ACC112 (cell line): ENCODE measurements at regions not wholly inside any gene's neighbourhood (a gene's known extent, or its start where the extent isn't known, plus 50 kb on each side); places are given as distances from the start of the nearest gene placed in this dataset.

ENCODE experiments used
- H2AFZ ChIP-seq: fragments of 200-600 bp; sonication (generic); one replicate; pipeline ENCODE4 v1.6.0; 2017; ENCODE audit warnings: antibody characterized with exemption, low read length; ENCODE audit not compliant: unreplicated experiment
- H3K27ac ChIP-seq: fragments of 200-600 bp; sonication (generic); 2 replicates; pipeline ENCODE4 v1.5.1; 2014; ENCODE audit warnings: low read depth, mild to moderate bottlenecking, antibody characterized with exemption, low read length, moderate library complexity
- H3K27me3 ChIP-seq: fragments of 200-600 bp; sonication (generic); 2 replicates; pipeline ENCODE4 v1.6.1; 2014; ENCODE audit warnings: mild to moderate bottlenecking, antibody characterized with exemption, low read length, moderate library complexity, mixed read lengths; ENCODE audit not compliant: insufficient read depth
- H3K36me3 ChIP-seq: fragments of 200-600 bp; sonication (generic); 2 replicates; pipeline ENCODE4 v1.6.1; 2016; ENCODE audit warnings: mild to moderate bottlenecking, antibody characterized with exemption, low read length, moderate library complexity, mixed read lengths; ENCODE audit not compliant: insufficient read depth
- H3K4me1 ChIP-seq: fragments of 200-600 bp; sonication (generic); one replicate; pipeline ENCODE4 v1.6.1; 2016; ENCODE audit warnings: low read length, mixed read lengths; ENCODE audit not compliant: insufficient read depth, unreplicated experiment, control insufficient read depth
- H3K4me3 ChIP-seq: fragments of 200-600 bp; sonication (generic); 2 replicates; pipeline ENCODE4 v1.5.1; 2014; ENCODE audit warnings: mild to moderate bottlenecking, low read depth, low read length
- H3K79me2 ChIP-seq: fragments of 200-600 bp; sonication (generic); one replicate; pipeline ENCODE4 v1.6.0; 2016; ENCODE audit warnings: low read length; ENCODE audit not compliant: control insufficient read depth, unreplicated experiment, insufficient read depth

DNA sequence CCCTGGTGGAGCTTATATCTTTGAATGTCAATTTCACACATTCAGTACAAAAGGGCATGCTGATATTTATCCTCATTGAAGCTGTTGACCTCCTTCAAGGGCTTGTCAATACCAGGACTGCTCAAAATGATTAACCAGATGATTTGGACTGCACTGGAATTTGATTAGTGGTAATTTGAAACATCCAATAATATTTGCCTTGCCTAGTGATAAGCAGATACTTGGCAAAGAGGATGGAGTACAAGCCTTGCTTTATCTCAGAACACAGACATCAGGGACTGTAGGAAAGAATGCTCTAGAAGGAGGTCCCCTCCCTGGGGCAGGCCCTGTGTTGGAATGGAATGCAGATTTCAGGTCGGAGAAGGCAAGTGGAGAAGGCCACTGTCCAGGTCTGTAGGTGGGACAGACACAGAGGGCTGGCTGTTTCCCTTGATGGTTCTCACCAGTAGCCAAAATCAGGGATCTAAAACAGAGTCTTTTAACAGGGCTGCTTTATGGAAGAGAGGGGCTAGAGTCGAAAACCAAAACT lies 64.8 kb upstream of the ZNF648 start:
- no peak overlapping the region for H2AFZ ChIP-seq
- H3K27ac ChIP-seq: no peak overlapping the region
- no peaks in the 10 kb centered on the region for H3K4me1 ChIP-seq
- peaks cover 5% of the 10 kb centered on the region; the same call in 1 of the 2 replicates for H3K27me3 ChIP-seq
- no peaks in the 10 kb centered on the region for H3K36me3 ChIP-seq
- H3K4me3 ChIP-seq: no peak overlapping the region
- no peaks in the 10 kb centered on the region for H3K79me2 ChIP-seq

DNA sequence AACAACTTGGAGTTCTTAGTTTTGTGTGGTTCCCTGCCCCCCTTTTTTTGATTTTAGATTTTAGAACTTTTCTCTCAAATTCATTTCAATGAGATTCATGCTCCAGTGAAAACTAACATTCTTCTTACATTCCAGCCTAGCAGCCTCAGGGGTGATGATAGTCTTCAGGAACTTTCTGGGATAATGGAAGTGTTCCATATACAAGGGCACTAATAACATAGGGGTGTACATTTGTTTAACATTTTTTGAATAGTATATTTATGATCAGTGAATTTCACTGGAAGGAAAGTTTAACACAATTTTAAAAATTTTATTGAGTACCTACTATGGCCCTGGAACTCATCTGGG lies 61.4 kb upstream of the ZNF648 start:
- Histone ChIP-seq H3K27ac (no peak overlapping the region), H3K4me3 (no peak overlapping the region), H3K79me2 (no peaks in the 10 kb centered on the region), H2AFZ (no peak overlapping the region), H3K27me3 (peaks cover 5% of the 10 kb centered on the region; the same call in 1 of the 2 replicates), H3K36me3 (no peaks in the 10 kb centered on the region), H3K4me1 (no peaks in the 10 kb centered on the region)

DNA sequence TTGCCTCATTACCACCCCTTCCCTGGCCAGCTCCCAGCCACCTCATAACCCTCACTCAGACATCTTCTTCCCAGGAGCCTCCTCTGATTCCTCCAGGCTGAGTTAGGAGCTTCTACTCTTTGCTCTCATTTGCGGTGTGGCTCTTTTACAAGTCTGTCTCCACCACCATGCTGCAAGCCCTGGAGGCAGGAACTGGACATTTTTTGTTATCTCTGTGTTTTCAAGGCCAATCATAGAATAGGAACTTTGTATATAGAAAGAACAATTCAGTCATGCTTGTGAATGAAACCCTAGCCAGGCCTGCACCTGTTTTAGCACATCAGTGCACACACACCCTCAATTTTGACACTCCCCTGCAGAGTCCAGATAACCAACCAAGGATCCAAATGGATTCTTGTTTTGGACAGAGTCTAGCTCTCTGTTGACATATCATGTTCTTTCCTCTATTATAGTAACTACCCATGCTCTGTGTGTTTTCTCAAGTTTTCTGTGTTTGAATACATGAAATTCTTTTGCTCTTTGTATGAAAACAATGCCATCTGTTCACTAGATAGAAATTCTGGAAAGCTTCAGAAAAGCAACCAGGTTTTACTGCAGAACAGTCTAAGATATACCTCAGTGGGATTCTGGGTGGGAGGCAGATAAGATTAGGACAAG lies 60.9 kb upstream of the ZNF648 start:
- H3K4me1 ChIP-seq: no peaks in the 10 kb centered on the region
- peaks cover 5% of the 10 kb centered on the region; the same call in 1 of the 2 replicates for H3K27me3 ChIP-seq
- H3K27ac ChIP-seq: no peak overlapping the region
- no peak overlapping the region for H3K4me3 ChIP-seq
- no peaks in the 10 kb centered on the region for H3K36me3 ChIP-seq
- no peaks in the 10 kb centered on the region for H3K79me2 ChIP-seq
- H2AFZ ChIP-seq: no peak overlapping the region

DNA sequence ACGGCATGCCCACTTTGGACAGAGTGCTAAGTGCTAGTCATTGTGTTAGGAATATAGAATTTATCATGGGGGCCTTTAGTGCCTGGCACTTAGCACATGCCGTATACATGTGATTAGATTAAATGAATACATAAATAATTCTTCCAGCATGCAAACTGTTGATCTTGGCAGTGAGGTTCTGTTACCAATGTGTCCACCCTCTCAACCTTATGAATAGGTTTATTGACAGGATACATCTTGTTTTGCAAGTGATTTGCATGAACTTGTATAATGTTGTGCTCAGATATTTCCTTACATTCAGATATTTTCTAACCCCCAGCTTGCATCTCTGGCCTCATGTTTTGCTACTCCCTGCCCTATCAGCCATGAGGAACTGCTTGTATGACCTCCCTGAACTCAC lies 60.3 kb upstream of the ZNF648 start:
- Histone ChIP-seq H3K36me3 (no peaks in the 10 kb centered on the region), H3K27me3 (0 out of 2 replicates have a peak, but pooled peaks cover 5% of the 10 kb centered on the region), H3K4me3 (no peak overlapping the region), H3K79me2 (no peaks in the 10 kb centered on the region), H3K4me1 (no peaks in the 10 kb centered on the region), H3K27ac (no peak overlapping the region), H2AFZ (no peak overlapping the region)

DNA sequence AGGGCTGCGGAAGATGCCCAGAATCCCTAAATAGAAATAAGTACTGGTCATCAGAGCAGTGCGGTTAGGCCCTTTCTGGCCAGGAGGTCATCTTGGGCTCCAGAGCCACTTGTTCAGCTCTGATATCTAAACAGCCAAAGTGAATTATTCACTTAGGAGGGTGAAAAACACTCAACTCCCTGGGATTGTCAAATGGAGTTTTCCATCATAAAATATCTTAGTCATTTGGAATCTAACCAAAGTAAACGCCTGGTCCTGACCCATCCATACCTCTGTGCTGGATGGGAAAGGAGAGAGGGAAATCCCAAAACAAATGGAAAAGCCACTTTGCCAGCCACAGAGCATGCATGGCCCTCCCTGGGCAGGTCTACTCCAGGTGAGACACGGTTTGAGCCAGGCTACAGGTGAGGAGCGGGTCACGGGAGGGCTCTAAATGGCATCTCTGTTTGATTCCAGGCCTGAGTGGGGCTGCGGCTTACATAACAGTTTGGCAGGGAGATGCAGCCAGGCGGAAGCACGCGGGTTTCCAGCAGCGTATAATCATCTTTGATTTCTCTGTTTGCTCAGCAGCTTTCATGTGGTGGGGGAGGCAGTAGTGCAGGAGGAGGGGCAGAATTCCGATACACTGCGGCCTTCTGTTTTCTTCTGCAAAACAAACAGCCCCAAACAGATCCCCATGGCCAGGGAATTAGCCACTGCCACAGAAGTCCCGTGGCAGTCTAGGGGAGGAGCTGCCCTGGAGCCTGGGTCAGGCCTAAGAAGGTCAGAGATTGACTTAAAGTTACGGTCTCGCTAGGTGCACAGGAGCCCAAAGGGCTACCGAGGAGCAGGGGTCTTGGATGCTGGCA lies 59.1 kb upstream of the ZNF648 start:
- H3K4me1 ChIP-seq: no peaks in the 10 kb centered on the region
- no peak overlapping the region for H3K4me3 ChIP-seq
- 0 out of 2 replicates have a peak, but pooled peaks cover 5% of the 10 kb centered on the region for H3K27me3 ChIP-seq
- H2AFZ ChIP-seq: no peak overlapping the region
- no peak overlapping the region for H3K27ac ChIP-seq
- no peaks in the 10 kb centered on the region for H3K36me3 ChIP-seq
- H3K79me2 ChIP-seq: no peaks in the 10 kb centered on the region

DNA sequence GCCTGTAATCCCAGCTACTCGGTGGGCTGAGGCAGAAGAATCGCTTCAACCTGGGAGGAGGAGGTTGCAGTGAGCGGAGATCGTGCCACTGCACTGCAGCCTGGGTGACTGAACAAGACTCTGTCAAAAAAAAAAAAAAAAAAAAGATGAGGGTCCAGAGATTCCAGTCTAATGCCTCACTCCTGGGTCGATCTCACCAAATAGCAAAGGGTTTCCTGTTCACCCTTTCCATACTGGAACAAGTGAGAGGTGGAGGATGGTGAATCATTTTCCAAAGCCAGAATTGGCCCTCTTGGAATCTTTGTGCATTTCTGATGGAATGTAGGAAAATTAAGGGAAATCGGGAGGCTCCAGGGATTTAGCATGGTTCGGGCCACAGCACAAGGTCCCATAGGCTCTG lies 58.1 kb upstream of the ZNF648 start:
- H3K79me2 ChIP-seq: no peaks in the 10 kb centered on the region
- no peak overlapping the region for H3K27ac ChIP-seq
- H3K4me3 ChIP-seq: no peak overlapping the region
- no peaks in the 10 kb centered on the region for H3K4me1 ChIP-seq
- no peak overlapping the region for H2AFZ ChIP-seq
- no peaks in the 10 kb centered on the region for H3K36me3 ChIP-seq
- 0 out of 2 replicates have a peak, but pooled peaks cover 5% of the 10 kb centered on the region for H3K27me3 ChIP-seq

DNA sequence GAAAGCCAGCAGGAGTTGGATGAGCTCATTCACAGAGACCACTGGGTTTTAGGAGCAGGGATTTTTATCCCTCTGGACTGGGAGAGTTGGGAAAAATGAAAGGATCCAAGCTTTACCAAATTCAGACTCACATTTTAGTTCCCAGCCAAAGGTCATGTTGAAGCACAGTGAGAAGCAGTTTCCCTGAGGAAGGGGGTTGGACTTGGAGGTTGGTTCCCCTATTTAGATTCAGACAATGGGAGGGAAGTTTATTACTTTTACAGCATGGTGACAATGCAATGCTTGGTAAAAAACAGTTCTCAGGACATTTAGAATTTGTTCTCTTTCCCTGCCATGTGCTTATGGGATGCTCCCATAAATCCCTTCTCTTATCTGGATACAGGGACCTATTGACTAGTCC lies 57.3 kb upstream of the ZNF648 start:
- Histone ChIP-seq H3K27me3 (0 out of 2 replicates have a peak, but pooled peaks cover 5% of the 10 kb centered on the region), H2AFZ (no peak overlapping the region), H3K4me3 (no peak overlapping the region), H3K27ac (no peak overlapping the region), H3K36me3 (no peaks in the 10 kb centered on the region), H3K4me1 (no peaks in the 10 kb centered on the region), H3K79me2 (no peaks in the 10 kb centered on the region)

DNA sequence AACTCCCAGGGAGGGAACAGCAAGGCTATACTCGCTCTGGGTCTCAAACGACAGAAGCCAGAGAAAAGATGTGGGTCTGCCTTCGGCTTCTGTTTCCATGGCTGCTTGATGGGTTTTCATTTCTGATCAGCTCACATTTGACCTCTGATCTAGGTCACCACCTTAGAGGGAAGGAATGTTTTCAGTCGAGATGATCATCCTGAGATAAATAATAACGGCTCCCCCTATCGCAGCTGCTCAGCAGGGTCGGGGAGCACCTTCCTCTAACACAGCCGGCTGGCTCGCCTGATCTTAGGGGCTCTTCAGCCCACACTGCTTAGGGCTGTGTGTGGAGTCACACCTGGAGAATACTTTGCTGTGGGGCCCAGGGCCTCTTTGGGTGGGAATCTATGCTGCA lies 53.1 kb upstream of the ZNF648 start:
- Histone ChIP-seq H2AFZ (no peak overlapping the region), H3K27me3 (no peaks in the 10 kb centered on the region), H3K36me3 (no peaks in the 10 kb centered on the region), H3K27ac (no peak overlapping the region), H3K4me3 (no peak overlapping the region), H3K79me2 (no peaks in the 10 kb centered on the region), H3K4me1 (no peaks in the 10 kb centered on the region)

DNA sequence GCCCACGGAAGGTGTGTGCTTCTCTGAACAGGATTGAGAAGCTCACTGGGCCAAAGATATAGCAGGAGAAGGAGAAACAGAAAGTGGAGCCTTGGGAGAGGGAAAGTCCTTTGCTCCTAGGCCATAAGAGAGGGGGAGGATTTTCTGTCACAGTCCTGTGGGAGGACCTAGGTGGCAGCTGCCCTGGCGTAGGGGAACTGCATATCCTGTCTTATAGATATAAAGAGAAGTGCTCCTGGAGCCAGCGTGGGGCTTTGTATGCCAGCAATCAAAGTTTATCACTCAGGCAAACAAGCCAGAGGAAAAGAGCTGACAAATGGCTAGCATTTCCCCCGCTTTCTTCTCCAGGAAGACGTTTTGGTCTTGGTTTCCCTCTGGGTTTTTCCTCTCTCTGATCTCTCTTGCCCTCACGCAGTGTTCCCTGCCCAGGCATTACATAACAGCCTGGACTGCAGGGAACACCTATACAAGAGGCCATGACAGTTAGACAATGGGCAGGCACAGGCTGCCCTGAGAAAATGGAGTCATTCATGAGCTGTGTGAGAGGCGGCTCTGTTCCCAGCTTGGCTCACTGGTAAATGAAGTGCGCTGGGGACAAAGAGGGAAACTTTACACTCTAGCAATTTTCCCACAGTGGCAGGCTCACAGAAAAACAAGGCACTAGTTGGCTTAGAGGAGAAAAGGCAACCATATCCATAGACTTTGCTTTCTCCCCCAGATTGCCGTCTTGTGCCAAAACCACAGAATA lies 52.5 kb upstream of the ZNF648 start:
- H3K4me3 ChIP-seq: no peak overlapping the region
- no peak overlapping the region for H2AFZ ChIP-seq
- H3K79me2 ChIP-seq: no peaks in the 10 kb centered on the region
- no peak overlapping the region for H3K27ac ChIP-seq
- no peaks in the 10 kb centered on the region for H3K36me3 ChIP-seq
- no peaks in the 10 kb centered on the region for H3K27me3 ChIP-seq
- no peaks in the 10 kb centered on the region for H3K4me1 ChIP-seq

DNA sequence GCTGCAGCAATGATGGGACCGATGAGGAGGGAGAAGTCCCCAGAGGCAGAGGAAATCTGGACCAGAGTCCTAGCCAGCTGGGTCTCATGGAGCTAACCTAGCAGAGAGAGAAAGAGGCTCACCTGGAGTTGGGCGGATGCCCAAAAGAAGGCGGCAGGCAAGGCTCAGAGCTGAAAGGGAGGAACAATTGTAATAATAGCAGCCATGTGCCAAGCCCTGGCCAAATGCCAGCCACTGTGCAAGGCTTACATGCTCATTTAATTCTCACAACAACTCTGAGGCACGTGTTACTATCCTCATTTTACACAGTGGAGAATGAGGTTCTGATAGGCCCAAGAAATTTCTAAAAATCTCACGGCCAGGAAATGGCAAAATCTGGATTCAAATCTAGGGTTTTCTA lies 50.0 kb upstream of the ZNF648 start:
- no peak overlapping the region for H2AFZ ChIP-seq
- H3K27me3 ChIP-seq: no peaks in the 10 kb centered on the region
- H3K79me2 ChIP-seq: no peaks in the 10 kb centered on the region
- no peak overlapping the region for H3K27ac ChIP-seq
- H3K36me3 ChIP-seq: no peaks in the 10 kb centered on the region
- no peak overlapping the region for H3K4me3 ChIP-seq
- H3K4me1 ChIP-seq: no peaks in the 10 kb centered on the region
